ENCODE measurements at regions not wholly inside any gene's neighbourhood (a gene's known extent, or its start where the extent isn't known, plus 50 kb on each side); places are given as distances from the start of the nearest gene placed in this dataset.

DNA sequence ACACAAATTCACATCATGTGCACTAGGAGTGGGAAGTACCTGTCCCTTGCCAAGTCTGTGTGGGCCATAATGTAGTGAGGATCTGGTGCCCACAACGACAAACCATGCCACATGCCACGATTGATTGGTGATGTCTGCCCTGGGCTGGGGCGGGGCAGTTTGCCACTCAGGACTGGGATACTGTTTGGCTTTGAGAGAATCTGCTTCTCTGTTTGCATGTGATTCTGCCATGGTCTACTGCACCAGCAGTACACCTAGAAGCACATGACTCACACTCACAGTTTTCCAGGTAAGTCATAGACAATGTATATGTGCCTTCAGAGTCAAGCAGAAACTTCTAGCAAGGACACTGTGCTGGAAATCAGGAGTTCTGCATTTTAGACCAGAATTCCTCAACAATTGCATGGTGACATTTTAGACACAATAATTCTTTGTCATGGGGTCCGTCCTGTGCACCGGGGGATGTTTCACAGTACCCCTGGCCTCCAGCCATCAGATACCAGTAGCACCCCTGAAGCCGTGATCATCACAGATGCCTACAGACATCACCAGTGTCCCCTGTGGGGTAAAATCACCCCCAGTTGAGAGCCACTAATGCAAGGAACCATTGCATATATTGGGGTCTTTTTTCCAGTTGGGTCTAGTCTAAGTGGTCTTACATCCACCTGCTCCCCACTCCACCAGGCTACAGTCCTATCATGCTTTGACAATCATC, 278.3 kb downstream of the EIPR1 start:
- Histone ChIP-seq H3K9me3 (ENCODE audit: control insufficient read depth in 1 of 2, insufficient read depth in 1 of 2, low read length in 2 of 2) (no peaks in the 10 kb centered on the region), H3K27me3 (ENCODE audit: control insufficient read depth in 1 of 2, insufficient read depth in 2 of 2, low read length in 2 of 2) (peaks cover 0 to 3% of the 10 kb centered on the region in 2 experiments), H3K27ac (ENCODE audit: low read depth in 1 of 2, low read length in 2 of 2) (no peak overlapping the region), H3K4me1 (ENCODE audit: insufficient read depth, low read length) (no peaks in the 10 kb centered on the region), H3K36me3 (ENCODE audit: insufficient read depth, low read length) (no peaks in the 10 kb centered on the region), H3K4me3 (ENCODE audit: low read length) (no peak overlapping the region)
- CTCF ChIA-PET, result no interaction called here
- H3K4me3 Mint-ChIP-seq, result no peak overlapping the region
- ATAC-seq (ENCODE audit: poor library complexity), result no peak
- no peak overlapping the region for H3K27ac Mint-ChIP-seq
- no peaks in the 10 kb centered on the region for H3K36me3 Mint-ChIP-seq (ENCODE audit: low read depth)
- H3K27me3 Mint-ChIP-seq, result peaks cover 35% of the 10 kb centered on the region
- POLR2A ChIA-PET, result no interaction called here
- no peak for DNase-seq
- H3K4me1 Mint-ChIP-seq (ENCODE audit: low read depth), result no peaks in the 10 kb centered on the region
- intact Hi-C loops (cut with DNase I, micrococcal nuclease), result no loop called here
- TF ChIP-seq, protein P1, sequence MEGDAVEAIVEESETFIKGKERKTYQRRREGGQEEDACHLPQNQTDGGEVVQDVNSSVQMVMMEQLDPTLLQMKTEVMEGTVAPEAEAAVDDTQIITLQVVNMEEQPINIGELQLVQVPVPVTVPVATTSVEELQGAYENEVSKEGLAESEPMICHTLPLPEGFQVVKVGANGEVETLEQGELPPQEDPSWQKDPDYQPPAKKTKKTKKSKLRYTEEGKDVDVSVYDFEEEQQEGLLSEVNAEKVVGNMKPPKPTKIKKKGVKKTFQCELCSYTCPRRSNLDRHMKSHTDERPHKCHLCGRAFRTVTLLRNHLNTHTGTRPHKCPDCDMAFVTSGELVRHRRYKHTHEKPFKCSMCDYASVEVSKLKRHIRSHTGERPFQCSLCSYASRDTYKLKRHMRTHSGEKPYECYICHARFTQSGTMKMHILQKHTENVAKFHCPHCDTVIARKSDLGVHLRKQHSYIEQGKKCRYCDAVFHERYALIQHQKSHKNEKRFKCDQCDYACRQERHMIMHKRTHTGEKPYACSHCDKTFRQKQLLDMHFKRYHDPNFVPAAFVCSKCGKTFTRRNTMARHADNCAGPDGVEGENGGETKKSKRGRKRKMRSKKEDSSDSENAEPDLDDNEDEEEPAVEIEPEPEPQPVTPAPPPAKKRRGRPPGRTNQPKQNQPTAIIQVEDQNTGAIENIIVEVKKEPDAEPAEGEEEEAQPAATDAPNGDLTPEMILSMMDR (IDR thresholded peaks at IDR 0.05), result no peak
- H3K9me3 Mint-ChIP-seq, result no peaks in the 10 kb centered on the region

DNA sequence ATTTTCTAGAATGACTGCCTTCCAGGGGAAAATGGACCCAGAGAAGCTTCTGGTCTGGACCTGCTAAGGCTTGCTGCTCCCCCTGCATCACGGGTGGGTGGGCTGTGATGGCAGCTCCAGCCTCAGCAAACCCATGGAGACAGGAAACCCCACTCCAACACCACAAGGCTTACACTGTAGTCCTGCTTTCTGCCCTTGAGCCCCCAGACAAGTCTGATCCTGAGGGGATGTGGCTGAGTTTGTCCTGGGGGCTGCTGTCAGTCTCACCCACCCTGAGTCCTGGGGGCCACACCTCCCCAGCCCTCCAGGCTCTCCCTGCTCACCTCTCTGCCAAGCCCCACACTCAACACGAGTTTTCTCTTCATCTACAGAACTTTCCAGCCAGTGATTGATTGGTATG, 279.4 kb downstream of the EIPR1 start:
- ChIA-PET POLR2A (no interaction called here), CTCF (no interaction called here)
- TF ChIP-seq, protein P1 (IDR thresholded peaks at IDR 0.05), result no peak
- intact Hi-C loops (cut with DNase I, micrococcal nuclease), result no loop called here
- H3K4me3 ChIP-seq (ENCODE audit: low read length), result no peak overlapping the region
- H3K27me3 ChIP-seq (ENCODE audit: control insufficient read depth in 1 of 2, insufficient read depth in 2 of 2, low read length in 2 of 2), result peaks cover 0 to 3% of the 10 kb centered on the region in 2 experiments
- DNase-seq (no peak), ATAC-seq (ENCODE audit: poor library complexity) (no peak)
- no peaks in the 10 kb centered on the region for H3K36me3 ChIP-seq (ENCODE audit: insufficient read depth, low read length)
- peaks cover 43% of the 10 kb centered on the region for H3K27me3 Mint-ChIP-seq
- H3K9me3 Mint-ChIP-seq, result no peaks in the 10 kb centered on the region
- H3K36me3 Mint-ChIP-seq (ENCODE audit: low read depth), result no peaks in the 10 kb centered on the region
- no peak overlapping the region for H3K27ac Mint-ChIP-seq
- H3K4me1 ChIP-seq (ENCODE audit: insufficient read depth, low read length), result no peaks in the 10 kb centered on the region
- no peaks in the 10 kb centered on the region for H3K4me1 Mint-ChIP-seq (ENCODE audit: low read depth)
- H3K9me3 ChIP-seq (ENCODE audit: control insufficient read depth in 1 of 2, insufficient read depth in 1 of 2, low read length in 2 of 2), result no peaks in the 10 kb centered on the region
- H3K27ac ChIP-seq (ENCODE audit: low read depth in 1 of 2, low read length in 2 of 2), result no peak overlapping the region
- H3K4me3 Mint-ChIP-seq, result no peak overlapping the region

DNA sequence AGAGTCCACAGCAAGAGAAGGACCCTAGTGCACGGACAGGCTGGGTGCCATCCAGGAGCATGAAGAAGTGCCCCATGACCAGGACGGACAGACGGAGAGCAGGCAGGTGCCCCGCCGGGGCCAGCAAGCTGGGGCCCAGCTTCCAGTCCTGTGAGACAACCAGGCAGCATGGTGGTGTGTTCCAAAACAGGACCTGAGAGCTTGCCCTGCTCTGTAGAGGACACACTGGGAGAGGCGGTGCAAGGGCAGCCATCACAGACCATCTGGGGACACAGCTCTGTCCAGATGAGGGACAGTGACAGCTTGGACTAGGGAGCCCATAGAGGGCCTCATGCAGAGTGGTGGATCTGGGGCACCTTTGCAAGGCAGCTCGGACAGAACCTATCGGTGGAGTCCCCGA, 279.8 kb downstream of the EIPR1 start:
- TF ChIP-seq, protein P1 (IDR thresholded peaks at IDR 0.05), result no peak
- Histone ChIP-seq H3K4me1 (ENCODE audit: insufficient read depth, low read length) (no peaks in the 10 kb centered on the region), H3K27ac (ENCODE audit: low read depth in 1 of 2, low read length in 2 of 2) (no peak overlapping the region), H3K4me3 (ENCODE audit: low read length) (no peak overlapping the region), H3K36me3 (ENCODE audit: insufficient read depth, low read length) (no peaks in the 10 kb centered on the region), H3K9me3 (ENCODE audit: control insufficient read depth in 1 of 2, insufficient read depth in 1 of 2, low read length in 2 of 2) (no peaks in the 10 kb centered on the region), H3K27me3 (ENCODE audit: control insufficient read depth in 1 of 2, insufficient read depth in 2 of 2, low read length in 2 of 2) (peaks cover 0 to 3% of the 10 kb centered on the region in 2 experiments)
- ChIA-PET CTCF (no interaction called here), POLR2A (no interaction called here)
- no peak for DNase-seq
- intact Hi-C loops (cut with DNase I, micrococcal nuclease), result no loop called here
- no peaks in the 10 kb centered on the region for H3K9me3 Mint-ChIP-seq
- peaks cover 43% of the 10 kb centered on the region for H3K27me3 Mint-ChIP-seq
- H3K27ac Mint-ChIP-seq, result no peak overlapping the region
- no peak overlapping the region for H3K4me3 Mint-ChIP-seq
- no peaks in the 10 kb centered on the region for H3K36me3 Mint-ChIP-seq (ENCODE audit: low read depth)
- ATAC-seq (ENCODE audit: poor library complexity), result no peak
- no peaks in the 10 kb centered on the region for H3K4me1 Mint-ChIP-seq (ENCODE audit: low read depth)

Measured in CD4-positive, alpha-beta T cell (primary cell).